ENCODE measurements at regions not wholly inside any gene's neighbourhood (a gene's known extent, or its start where the extent isn't known, plus 50 kb on each side); places are given as distances from the start of the nearest gene placed in this dataset.

DNA sequence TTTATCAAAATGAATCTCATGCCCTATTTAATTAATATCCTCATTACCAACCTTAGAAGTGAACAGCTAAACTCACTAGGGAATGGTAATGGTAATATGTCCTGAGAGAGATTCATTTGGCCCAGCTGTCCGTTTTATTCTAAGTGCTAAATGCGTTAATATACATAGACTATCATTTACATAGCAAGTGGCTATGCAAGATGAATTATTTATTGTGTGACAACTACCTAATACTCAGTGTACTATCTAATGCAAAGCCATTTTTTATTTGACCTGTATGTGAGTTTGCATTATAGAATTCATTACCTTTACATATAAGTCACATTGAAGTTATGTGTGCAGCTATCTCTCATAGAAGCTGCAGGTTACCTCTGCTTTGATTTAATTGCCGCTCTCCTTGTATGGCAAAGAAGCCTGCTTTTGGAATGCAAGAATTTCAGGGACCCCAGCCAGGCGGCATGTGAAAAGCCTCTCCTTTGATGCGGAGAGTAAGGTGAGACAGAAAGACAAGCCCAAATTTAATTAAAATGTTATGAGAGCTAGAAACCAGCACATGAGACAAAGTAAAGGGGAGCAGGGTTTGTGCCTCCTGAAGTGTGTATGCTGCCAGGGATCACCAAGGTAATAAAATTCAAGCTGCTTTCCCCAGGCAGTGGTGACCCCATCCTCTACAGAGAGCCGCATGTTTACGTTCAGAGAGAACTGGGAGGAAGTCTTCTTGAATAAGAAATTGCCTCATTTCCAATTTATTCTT is 693.0 kb upstream of the MAP3K7 start:
- TF ChIP-seq CTCF (IDR thresholded peaks at IDR 0.05): no peak
- no peak for TF ChIP-seq POLR2A (IDR thresholded peaks at IDR 0.05)

Measured in body of pancreas (tissue), 4 donors.